ENCODE measurements at regions not wholly inside any gene's neighbourhood (a gene's known extent, or its start where the extent isn't known, plus 50 kb on each side); places are given as distances from the start of the nearest gene placed in this dataset.
"Not testable (repeated sequence)": the region's sequence is repeated elsewhere in the genome, so short reads cannot be mapped to it uniquely, and the experiment has no call there.

DNA sequence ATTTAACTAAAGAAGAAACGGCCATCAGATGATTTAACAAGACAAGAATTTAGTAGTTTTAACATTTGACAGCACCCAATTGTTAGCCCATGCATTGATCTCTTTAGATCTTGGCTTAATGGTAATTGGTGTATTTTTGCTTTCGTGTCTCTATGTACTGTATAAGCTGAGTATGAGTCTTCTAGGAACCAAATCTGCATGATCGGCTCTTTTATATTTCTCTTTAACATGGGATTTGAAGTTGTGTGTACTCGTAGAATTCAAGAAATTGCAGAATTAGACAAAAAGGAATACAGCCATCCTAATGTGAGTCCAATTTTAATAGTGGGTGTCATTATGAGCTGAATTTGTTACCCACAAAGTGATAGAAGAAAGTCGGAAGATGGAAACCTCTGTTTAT lies 438.9 kb upstream of the WWC1 start:
- H3K27me3 ChIP-seq (ENCODE audit: insufficient read depth, low read length): no peaks in the 10 kb centered on the region
- no peak overlapping the region for H2AFZ ChIP-seq (ENCODE audit: low read depth, low read length)
- H3K36me3 ChIP-seq (ENCODE audit: insufficient read depth, low read length): peaks cover 4% of the 10 kb centered on the region
- H3K9me3 ChIP-seq (ENCODE audit: low read length): peaks cover 3% of the 10 kb centered on the region
- no peaks in the 10 kb centered on the region for H3K4me1 ChIP-seq (ENCODE audit: insufficient read depth, low read length)
- no peak overlapping the region for H3K4me3 ChIP-seq (ENCODE audit: low read length)

DNA sequence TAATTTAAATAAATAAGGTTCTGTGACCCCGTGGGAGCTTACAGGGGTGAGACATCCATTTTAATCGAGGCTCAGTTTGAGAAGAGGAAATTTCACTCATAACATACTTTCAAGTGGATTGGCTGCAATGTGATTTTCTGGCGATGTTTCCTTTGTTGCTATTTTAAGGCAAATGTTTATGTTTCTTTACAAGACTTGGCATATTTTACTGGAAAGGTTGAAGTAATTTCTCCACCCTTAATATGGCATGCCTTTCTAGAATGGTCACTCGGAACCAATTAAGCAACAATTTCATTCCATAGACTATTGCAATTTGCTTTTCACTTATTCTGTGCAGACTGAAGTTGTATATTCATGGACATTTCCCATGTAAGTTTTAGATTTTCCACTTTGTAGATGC lies 438.0 kb upstream of the WWC1 start:
- Histone ChIP-seq H3K4me3 (ENCODE audit: low read length) (no peak overlapping the region), H3K4me1 (ENCODE audit: insufficient read depth, low read length) (no peaks in the 10 kb centered on the region), H2AFZ (ENCODE audit: low read depth, low read length) (no peak overlapping the region), H3K27me3 (ENCODE audit: insufficient read depth, low read length) (no peaks in the 10 kb centered on the region), H3K36me3 (ENCODE audit: insufficient read depth, low read length) (peaks cover 4% of the 10 kb centered on the region), H3K9me3 (ENCODE audit: low read length) (peaks cover 3% of the 10 kb centered on the region)

DNA sequence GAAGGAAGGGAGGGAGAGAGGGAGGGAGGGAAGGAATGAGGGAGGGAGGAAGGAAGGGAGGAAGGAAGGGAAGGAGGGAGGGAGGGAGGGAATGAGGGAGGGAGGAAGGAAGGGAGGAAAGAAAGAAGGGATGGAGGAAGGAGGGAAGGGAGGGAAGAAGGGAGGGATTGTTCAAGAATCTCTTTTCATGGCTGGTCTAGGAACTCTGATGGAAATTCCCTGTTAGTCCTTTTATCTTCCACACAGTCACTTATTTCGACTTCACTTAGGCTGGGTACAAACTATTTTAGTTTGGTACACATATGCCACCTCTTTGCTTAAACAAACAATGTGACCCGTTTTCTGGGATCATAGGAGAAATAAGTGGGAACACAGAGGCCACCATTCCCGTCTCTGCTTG lies 435.6 kb upstream of the WWC1 start:
- no peaks in the 10 kb centered on the region for H3K9me3 ChIP-seq (ENCODE audit: low read length)
- no peaks in the 10 kb centered on the region for H3K27me3 ChIP-seq (ENCODE audit: insufficient read depth, low read length)
- H3K4me1 ChIP-seq (ENCODE audit: insufficient read depth, low read length): no peaks in the 10 kb centered on the region
- no peaks in the 10 kb centered on the region for H3K36me3 ChIP-seq (ENCODE audit: insufficient read depth, low read length)
- no peak overlapping the region for H3K4me3 ChIP-seq (ENCODE audit: low read length)
- no peak overlapping the region for H2AFZ ChIP-seq (ENCODE audit: low read depth, low read length)

DNA sequence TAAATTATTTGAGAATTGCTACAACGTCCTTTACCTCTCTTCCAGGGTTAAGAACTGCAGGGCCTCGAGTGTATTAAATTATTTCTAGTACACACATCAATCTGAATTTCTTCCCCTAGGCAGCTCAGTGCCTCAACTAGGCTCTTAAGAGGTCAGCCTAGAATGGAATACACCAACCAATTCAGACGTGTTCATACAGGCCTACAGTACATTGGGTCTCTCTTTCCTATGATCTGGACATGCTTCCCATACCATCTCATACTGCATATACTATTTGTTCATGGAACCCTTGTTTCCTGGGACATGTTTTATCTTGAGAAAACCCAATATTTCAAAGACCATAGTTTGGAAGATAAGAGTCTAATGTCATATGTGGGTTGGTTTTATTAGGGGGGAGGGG lies 434.1 kb upstream of the WWC1 start:
- H2AFZ ChIP-seq (ENCODE audit: low read depth, low read length): no peak overlapping the region
- H3K9me3 ChIP-seq (ENCODE audit: low read length): no peaks in the 10 kb centered on the region
- H3K4me3 ChIP-seq (ENCODE audit: low read length): no peak overlapping the region
- H3K27me3 ChIP-seq (ENCODE audit: insufficient read depth, low read length): no peaks in the 10 kb centered on the region
- H3K36me3 ChIP-seq (ENCODE audit: insufficient read depth, low read length): peaks cover 1% of the 10 kb centered on the region
- no peaks in the 10 kb centered on the region for H3K4me1 ChIP-seq (ENCODE audit: insufficient read depth, low read length)

DNA sequence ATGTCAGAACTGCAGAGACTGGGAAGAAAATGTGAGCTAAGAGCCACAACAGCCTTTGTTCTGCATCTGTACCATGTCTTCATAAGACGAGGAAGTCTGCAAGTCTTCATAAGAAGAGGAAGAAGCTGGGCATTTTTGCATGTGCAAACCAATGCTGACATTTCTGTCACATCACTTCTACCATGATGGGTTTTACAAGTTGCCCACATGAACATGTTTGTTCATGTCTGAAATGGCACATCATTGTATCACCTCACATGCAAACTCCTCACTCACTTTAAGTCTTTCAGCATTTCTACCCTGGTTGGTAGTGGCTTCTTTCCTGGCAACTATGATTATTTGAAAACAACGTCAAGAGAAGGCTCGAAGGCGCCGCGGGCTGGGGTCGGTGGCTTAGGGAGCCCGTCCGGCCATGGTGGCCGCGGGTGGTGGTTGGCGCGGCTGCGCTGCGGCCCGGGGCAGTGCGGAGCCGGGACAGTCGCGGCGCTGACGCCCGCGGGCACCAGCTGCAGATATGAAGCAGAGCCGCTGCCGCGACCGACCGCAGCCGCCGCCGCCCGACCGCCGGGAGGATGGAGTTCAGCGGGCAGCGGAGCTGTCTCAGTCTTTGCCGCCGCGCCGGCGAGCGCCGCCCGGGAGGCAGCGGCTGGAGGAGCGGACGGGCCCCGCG lies 433.1 kb upstream of the WWC1 start:
- H3K4me3 ChIP-seq (ENCODE audit: low read length); H3K9me3 ChIP-seq (ENCODE audit: low read length); H3K4me1 ChIP-seq (ENCODE audit: insufficient read depth, low read length): not testable (repeated sequence)

DNA sequence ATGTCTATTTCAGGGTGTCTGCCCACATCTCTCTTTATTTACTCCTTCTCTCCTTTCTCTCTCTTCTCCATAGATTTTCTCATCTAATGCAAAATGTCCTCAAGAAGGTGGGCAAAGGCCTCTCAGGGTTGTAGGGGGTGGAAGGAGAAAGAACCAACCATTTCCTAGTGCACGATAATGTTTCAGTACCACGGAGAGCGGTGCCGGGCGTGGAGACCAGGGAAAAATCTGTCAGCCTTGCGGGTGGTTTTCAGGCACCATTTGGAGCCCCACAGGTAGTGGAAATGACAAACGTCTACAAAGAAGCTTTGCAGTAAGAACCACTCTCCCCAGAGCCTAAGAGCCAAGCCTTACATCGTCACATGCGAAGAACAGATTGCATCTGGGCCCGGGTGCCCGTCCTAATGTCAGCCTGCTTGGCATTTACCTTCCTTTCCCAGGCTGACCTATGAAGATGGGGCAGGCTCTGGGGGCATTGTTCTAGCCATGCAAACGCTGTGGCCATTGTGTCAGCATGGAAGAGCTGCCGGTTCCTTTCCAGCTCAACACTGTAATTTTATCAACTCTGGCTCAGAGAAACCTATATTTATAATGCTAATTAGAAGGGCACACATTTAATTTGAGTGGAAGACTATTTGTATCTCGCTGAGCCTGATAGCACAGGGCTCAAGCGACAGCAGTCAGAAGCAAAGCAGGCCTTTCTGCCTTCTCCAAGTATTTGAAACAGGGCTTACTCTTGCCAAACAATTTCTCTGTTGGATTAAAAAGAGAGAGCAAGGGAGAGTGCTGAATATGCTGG lies 430.1 kb upstream of the WWC1 start:
- H3K4me1 ChIP-seq (ENCODE audit: insufficient read depth, low read length): no peaks in the 10 kb centered on the region

More for the DNA sequence above, 433.1 kb upstream of the WWC1 start:
- H2AFZ ChIP-seq (ENCODE audit: low read depth, low read length); H3K36me3 ChIP-seq (ENCODE audit: insufficient read depth, low read length); H3K27me3 ChIP-seq (ENCODE audit: insufficient read depth, low read length): not testable (repeated sequence)

DNA sequence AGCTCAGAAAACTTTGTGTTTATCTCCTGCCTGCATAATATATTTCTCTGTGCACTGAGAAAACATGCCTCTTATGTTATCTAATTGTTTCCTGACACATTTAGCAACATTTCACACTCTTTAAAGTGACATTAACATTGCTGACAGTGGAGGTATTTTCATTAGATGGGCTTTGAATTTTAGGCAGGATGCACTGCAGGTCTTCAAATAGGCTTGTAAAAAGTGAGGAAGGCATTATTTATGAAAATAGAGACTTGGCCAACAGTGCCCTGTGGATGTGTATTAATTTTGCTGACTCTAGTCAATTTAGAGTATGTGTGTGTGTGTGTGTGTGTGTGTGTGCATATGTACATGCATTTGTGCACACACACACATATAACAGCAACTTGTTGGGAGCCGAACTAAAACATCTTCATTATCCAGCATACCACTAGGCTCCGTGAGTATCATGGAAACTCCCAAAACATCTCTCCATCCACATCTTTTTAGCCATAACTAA lies 429.5 kb upstream of the WWC1 start:
- peaks cover 10% of the 10 kb centered on the region for H3K36me3 ChIP-seq (ENCODE audit: insufficient read depth, low read length)
- no peaks in the 10 kb centered on the region for H3K27me3 ChIP-seq (ENCODE audit: insufficient read depth, low read length)
- H3K4me3 ChIP-seq (ENCODE audit: low read length): no peak overlapping the region
- H3K9me3 ChIP-seq (ENCODE audit: low read length): no peaks in the 10 kb centered on the region
- no peaks in the 10 kb centered on the region for H3K4me1 ChIP-seq (ENCODE audit: insufficient read depth, low read length)
- no peak overlapping the region for H2AFZ ChIP-seq (ENCODE audit: low read depth, low read length)

More for the DNA sequence above, 430.1 kb upstream of the WWC1 start:
- no peak overlapping the region for H2AFZ ChIP-seq (ENCODE audit: low read depth, low read length)
- H3K9me3 ChIP-seq (ENCODE audit: low read length): no peaks in the 10 kb centered on the region
- H3K27me3 ChIP-seq (ENCODE audit: insufficient read depth, low read length): no peaks in the 10 kb centered on the region
- peaks cover 10% of the 10 kb centered on the region for H3K36me3 ChIP-seq (ENCODE audit: insufficient read depth, low read length)
- H3K4me3 ChIP-seq (ENCODE audit: low read length): no peak overlapping the region

DNA sequence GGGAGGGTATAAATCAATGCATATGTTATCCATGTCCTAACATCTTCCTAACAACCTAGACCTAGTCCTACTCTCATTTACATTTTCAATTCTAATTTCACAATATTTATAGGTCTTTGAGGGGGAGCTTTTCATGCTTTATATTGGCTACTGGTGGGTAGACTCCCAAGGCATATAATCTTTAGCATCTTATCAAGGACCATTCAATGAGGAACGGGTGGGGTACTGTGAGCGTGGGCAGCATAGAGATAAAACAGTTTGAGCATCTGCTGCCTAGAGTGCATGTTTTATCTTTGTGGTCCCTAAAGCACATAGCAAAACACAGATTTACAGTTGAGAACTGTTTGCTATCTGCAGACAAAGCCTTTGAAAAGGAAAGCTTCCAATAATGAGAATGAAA lies 427.6 kb upstream of the WWC1 start:
- Histone ChIP-seq H3K27me3 (ENCODE audit: insufficient read depth, low read length) (no peaks in the 10 kb centered on the region), H3K36me3 (ENCODE audit: insufficient read depth, low read length) (peaks cover 10% of the 10 kb centered on the region), H3K4me3 (ENCODE audit: low read length) (no peak overlapping the region), H2AFZ (ENCODE audit: low read depth, low read length) (no peak overlapping the region), H3K4me1 (ENCODE audit: insufficient read depth, low read length) (no peaks in the 10 kb centered on the region), H3K9me3 (ENCODE audit: low read length) (no peaks in the 10 kb centered on the region)

DNA sequence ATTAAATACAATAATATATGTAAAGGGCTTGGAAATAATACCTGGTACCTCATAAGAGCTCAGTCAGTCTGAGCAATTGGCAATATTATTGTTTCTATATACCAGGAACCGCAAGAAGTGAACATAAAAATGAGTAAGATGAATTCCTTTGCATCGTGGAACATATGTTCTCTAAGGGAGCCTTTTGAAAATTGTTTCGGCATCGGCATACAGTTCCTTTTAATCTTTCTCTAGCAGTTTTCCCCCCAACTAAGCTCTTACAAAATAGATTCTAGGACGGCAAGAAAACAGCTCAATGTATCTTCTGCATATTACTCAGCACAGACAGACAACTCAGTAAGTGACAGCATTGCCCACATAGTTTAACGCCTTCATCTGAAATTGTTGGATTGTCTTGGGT lies 426.6 kb upstream of the WWC1 start:
- H3K4me3 ChIP-seq (ENCODE audit: low read length): no peak overlapping the region
- H3K27me3 ChIP-seq (ENCODE audit: insufficient read depth, low read length): no peaks in the 10 kb centered on the region
- H2AFZ ChIP-seq (ENCODE audit: low read depth, low read length): no peak overlapping the region
- peaks cover 10% of the 10 kb centered on the region for H3K36me3 ChIP-seq (ENCODE audit: insufficient read depth, low read length)
- no peaks in the 10 kb centered on the region for H3K4me1 ChIP-seq (ENCODE audit: insufficient read depth, low read length)
- H3K9me3 ChIP-seq (ENCODE audit: low read length): no peaks in the 10 kb centered on the region

DNA sequence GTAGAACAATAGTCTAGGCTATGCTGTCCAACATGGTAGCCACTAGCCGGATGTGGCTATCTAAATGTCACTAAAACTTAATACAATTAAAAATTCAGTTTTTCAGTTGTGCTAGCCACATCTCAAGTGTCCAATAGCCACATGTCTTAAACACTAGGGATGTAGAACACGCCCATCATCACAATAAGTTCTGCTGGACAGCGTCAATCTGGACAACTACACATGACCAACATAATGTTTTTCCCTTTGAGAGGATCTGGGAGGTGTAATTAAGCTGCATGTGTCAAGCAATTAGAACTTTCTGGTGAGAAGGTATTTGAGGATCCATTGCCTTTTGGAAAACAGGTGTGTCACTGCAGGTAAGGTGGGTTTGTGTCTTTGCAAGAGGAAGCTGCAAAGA lies 424.6 kb upstream of the WWC1 start:
- Histone ChIP-seq H3K4me3 (ENCODE audit: low read length) (no peak overlapping the region), H3K9me3 (ENCODE audit: low read length) (no peaks in the 10 kb centered on the region), H3K36me3 (ENCODE audit: insufficient read depth, low read length) (peaks cover 10% of the 10 kb centered on the region), H3K4me1 (ENCODE audit: insufficient read depth, low read length) (no peaks in the 10 kb centered on the region), H2AFZ (ENCODE audit: low read depth, low read length) (no peak overlapping the region), H3K27me3 (ENCODE audit: insufficient read depth, low read length) (no peaks in the 10 kb centered on the region)

DNA sequence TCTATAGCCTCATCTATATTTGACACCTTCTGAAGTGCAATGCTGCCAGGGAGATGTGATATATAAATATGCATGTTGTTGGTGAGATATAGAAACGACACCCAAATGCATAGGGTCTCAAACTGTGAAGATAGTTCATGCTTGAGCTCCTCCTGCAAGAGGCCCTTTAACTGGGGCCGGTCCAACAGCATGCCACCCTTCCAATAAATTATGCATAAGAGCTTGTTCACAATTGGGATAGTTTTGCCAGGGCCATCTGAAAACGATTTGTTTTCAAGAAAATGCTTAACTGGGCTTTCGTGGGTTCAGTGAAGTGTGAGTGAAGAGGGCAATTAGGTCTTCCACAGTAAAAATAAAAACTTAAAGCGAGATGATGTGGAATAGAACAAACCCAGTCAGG lies 424.2 kb upstream of the WWC1 start:
- H3K4me1 ChIP-seq (ENCODE audit: insufficient read depth, low read length): no peaks in the 10 kb centered on the region
- H3K36me3 ChIP-seq (ENCODE audit: insufficient read depth, low read length): peaks cover 9% of the 10 kb centered on the region
- H3K9me3 ChIP-seq (ENCODE audit: low read length): no peaks in the 10 kb centered on the region
- no peak overlapping the region for H2AFZ ChIP-seq (ENCODE audit: low read depth, low read length)
- no peaks in the 10 kb centered on the region for H3K27me3 ChIP-seq (ENCODE audit: insufficient read depth, low read length)
- H3K4me3 ChIP-seq (ENCODE audit: low read length): no peak overlapping the region

DNA sequence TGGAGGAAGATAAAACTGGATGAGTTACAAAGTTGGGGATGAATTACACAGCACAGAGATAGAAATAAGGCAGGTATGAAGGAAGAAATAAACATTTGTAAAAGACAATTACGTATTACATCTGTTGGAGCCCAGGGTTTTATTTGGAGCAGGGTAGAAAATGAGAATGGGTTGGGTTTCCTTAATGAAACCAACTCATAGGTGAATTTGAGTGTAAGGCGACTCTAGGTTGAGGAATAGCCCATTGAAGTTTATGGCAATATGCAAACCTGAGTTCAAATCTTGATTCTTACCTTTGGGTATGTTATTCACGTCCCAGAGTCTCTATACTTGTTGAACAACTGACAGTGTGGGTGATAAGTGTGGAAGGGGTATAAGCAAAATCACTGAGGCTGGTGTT lies 422.3 kb upstream of the WWC1 start:
- no peaks in the 10 kb centered on the region for H3K9me3 ChIP-seq (ENCODE audit: low read length)
- no peak overlapping the region for H3K4me3 ChIP-seq (ENCODE audit: low read length)
- H2AFZ ChIP-seq (ENCODE audit: low read depth, low read length): no peak overlapping the region
- no peaks in the 10 kb centered on the region for H3K27me3 ChIP-seq (ENCODE audit: insufficient read depth, low read length)
- peaks cover 3% of the 10 kb centered on the region for H3K36me3 ChIP-seq (ENCODE audit: insufficient read depth, low read length)
- H3K4me1 ChIP-seq (ENCODE audit: insufficient read depth, low read length): no peaks in the 10 kb centered on the region

DNA sequence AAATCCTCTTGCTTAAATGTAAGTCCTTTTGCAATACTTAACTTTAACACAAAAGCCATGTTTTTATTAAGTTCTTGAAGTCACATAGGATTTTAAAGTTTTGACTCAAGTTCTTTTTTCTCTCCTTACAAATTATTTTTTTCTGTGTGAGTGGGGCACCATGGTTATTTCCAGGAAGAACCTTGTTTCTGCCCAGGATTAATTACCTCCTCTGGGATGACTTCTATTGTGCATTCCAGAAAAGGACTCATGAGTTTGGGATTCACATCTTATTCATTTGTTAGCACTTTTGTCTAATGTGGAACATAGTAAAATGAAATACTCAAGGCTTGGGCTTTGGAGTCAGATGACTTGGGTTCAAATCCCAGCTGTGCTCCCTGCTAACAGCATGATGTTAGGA lies 421.4 kb upstream of the WWC1 start:
- H3K36me3 ChIP-seq (ENCODE audit: insufficient read depth, low read length): no peaks in the 10 kb centered on the region
- no peak overlapping the region for H3K4me3 ChIP-seq (ENCODE audit: low read length)

More for the DNA sequence above, 421.4 kb upstream of the WWC1 start:
- H3K4me1 ChIP-seq (ENCODE audit: insufficient read depth, low read length): no peaks in the 10 kb centered on the region
- peaks cover 3% of the 10 kb centered on the region for H3K9me3 ChIP-seq (ENCODE audit: low read length)
- H2AFZ ChIP-seq (ENCODE audit: low read depth, low read length): no peak overlapping the region
- no peaks in the 10 kb centered on the region for H3K27me3 ChIP-seq (ENCODE audit: insufficient read depth, low read length)

Measured in neuron (in vitro differentiated cells).